Right atrium auricular region (tissue), 2 donors: ENCODE measurements at regions not wholly inside any gene's neighbourhood (a gene's known extent, or its start where the extent isn't known, plus 50 kb on each side); places are given as distances from the start of the nearest gene placed in this dataset.

Source experiments
- DNase-seq: peaks from one replicate; pipeline ENCODE4 v3.0.0-alpha.2; 2019; ENCODE audit warnings: low spot score
- H3K27ac ChIP-seq, 2 donors: fragments of 200-600 bp; sonication (generic); 1 replicate in 1 of 2; 2 replicates in 1 of 2; pipeline ENCODE4 v1.5.1; 2016 to 2019
- H3K27me3 ChIP-seq, 2 donors: fragments of 200-600 bp; sonication (generic); one replicate each; pipeline versions ENCODE4 v1.5.1 to v1.6.0; 2017 to 2019
- H3K36me3 ChIP-seq: fragments of 200-600 bp; sonication (generic); one replicate; pipeline ENCODE4 v1.5.1; 2016
- H3K4me1 ChIP-seq, 2 donors: fragments of 200-600 bp; sonication (generic); one replicate each; pipeline versions ENCODE4 v1.5.1 to v1.6.0; 2017 to 2019
- H3K4me3 ChIP-seq, 2 donors: fragments of 200-600 bp; sonication (generic); 1 replicate in 1 of 2; 2 replicates in 1 of 2; pipeline ENCODE4 v1.5.1; 2017 to 2019; ENCODE audit warnings: mild to moderate bottlenecking in 1 of 2, moderate library complexity in 1 of 2
- H3K9me3 ChIP-seq, 2 donors: fragments of 200-600 bp; sonication (generic); one replicate each; pipeline ENCODE4 v1.5.1; 2019
- TF ChIP-seq, protein P1 (sequence below), 2 donors: fragments of 200-600 bp; sonication (generic); IDR thresholded peaks; one replicate each; pipeline ENCODE4 v1.5.1; 2019; ENCODE audit warnings: antibody characterized with exemption in 2 of 2

DNA sequence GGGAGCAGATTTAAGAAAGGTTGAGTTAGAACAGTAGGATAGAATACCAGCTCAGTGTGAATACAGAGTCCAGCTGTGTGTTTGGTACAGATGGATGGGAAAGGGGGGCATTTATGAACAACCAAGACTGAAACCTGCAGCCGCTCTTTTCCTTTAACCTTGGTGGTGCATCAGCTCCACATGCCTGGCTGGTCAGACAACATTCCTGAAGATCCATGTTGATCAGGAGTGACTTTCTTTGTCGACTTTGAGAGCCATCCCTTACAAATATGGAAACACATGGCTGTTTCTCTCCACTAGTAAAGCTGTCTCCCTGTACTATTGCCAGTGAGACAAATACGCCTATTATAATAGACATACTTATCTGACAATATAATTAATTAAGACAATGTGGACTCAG, 476.5 kb upstream of the IGFBP3 start:
- DNase-seq: no peak
- Histone ChIP-seq H3K36me3 (no peaks in the 10 kb centered on the region), H3K4me1 (no peaks in the 10 kb centered on the region), H3K27me3 (no peaks in the 10 kb centered on the region), H3K9me3 (peaks cover 0 to 9% of the 10 kb centered on the region in 2 donors), H3K4me3 (no peak overlapping the region), H3K27ac (no peak overlapping the region)
- TF ChIP-seq, protein P1, sequence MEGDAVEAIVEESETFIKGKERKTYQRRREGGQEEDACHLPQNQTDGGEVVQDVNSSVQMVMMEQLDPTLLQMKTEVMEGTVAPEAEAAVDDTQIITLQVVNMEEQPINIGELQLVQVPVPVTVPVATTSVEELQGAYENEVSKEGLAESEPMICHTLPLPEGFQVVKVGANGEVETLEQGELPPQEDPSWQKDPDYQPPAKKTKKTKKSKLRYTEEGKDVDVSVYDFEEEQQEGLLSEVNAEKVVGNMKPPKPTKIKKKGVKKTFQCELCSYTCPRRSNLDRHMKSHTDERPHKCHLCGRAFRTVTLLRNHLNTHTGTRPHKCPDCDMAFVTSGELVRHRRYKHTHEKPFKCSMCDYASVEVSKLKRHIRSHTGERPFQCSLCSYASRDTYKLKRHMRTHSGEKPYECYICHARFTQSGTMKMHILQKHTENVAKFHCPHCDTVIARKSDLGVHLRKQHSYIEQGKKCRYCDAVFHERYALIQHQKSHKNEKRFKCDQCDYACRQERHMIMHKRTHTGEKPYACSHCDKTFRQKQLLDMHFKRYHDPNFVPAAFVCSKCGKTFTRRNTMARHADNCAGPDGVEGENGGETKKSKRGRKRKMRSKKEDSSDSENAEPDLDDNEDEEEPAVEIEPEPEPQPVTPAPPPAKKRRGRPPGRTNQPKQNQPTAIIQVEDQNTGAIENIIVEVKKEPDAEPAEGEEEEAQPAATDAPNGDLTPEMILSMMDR (IDR thresholded peaks at IDR 0.05): no peak

DNA sequence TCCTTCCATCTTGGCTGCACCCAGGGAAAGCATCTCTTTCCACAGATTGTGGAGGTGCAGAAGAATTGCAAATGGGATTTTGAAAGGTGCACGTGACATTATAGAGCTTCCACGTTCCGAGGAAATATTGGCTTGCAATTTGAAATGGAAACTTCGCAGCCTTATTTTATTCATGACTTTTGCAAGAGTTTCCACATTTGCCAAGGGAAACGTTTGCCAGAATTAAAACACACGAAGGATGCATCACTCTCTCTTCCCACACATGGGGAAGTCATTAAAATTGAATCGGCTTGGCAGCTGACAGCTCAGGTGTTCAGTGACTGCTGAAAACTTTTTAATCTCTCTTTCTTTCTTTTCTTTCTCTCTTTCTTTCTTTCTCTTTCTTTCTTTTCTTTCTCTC, 475.4 kb upstream of the IGFBP3 start:
- Histone ChIP-seq H3K27ac (no peak overlapping the region), H3K4me1 (no peaks in the 10 kb centered on the region), H3K9me3 (peaks cover 0 to 8% of the 10 kb centered on the region in 2 donors), H3K27me3 (no peaks in the 10 kb centered on the region), H3K36me3 (no peaks in the 10 kb centered on the region), H3K4me3 (no peak overlapping the region)
- no peak for DNase-seq
- TF ChIP-seq, protein P1 (IDR thresholded peaks at IDR 0.05): no peak

DNA sequence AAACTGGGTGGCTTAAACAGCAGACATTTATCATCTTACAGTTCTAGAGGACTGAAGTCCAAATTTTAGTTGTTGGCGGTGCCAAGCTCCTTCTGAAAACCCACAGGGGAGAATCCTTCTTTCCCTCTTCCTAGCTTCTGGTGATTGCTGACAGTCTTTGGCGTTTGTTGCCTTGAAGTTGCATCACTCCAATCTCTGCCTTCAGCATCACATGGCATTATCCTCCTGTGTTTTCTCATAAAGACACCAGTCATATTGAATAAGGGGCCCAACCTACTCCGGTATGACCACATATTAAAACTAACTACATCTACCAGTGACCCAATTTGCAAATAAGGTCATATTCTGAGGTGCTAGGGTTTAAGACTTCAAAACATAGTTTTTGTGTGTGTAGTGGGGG, 472.1 kb upstream of the IGFBP3 start:
- H3K27me3 ChIP-seq: no peaks in the 10 kb centered on the region
- H3K9me3 ChIP-seq: no peaks in the 10 kb centered on the region
- H3K36me3 ChIP-seq: no peaks in the 10 kb centered on the region
- H3K4me3 ChIP-seq: no peak overlapping the region
- TF ChIP-seq, protein P1 (IDR thresholded peaks at IDR 0.05): no peak
- DNase-seq: no peak
- no peak overlapping the region for H3K27ac ChIP-seq
- no peaks in the 10 kb centered on the region for H3K4me1 ChIP-seq

DNA sequence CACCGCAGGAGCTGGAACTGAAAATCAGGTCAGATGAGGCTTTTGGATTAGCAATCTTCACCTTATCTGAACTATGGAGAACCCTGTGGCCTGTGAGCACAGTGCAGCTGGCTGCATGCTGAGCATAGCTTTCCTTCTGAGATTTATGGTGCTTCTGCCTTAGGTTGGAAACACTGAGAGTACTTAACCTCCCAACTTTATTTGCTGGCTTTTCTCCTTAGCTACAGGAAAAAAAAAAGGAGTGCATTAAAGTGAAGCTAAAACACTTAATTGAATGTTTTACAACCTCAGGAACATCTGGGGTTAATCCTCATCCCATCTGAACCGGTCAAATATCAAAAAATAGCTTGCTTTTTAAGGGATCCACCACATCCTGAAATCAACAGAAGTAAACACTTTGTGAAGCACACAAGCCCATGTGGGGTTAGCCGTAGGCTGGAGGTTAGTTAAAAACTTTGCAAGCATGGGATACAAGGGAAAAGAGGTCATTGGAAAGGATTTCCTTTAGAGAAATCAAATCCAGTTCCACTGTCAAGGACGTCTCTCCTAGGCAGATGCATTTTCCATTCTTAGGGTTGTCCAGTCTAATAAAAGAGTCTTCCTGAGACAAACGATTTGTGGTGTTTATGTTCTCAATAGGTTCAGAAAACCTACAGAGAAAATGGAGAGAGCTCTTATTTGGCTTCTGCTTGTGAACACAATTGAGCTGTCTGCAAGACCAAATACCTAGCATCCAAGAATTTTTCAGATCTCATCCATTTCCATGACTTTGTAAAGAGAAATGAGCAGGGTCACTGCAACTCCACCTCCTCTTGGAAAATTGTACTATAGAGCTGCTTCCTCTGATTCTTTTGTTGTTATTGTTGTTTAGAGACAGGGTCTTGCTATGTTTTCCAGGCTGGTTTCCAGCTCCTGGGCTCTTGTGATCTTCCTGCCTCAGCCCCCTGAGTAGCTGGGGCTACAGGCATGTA, 470.4 kb upstream of the IGFBP3 start:
- Histone ChIP-seq H3K27ac (no peak overlapping the region), H3K4me3 (no peak overlapping the region), H3K36me3 (no peaks in the 10 kb centered on the region), H3K9me3 (no peaks in the 10 kb centered on the region), H3K4me1 (no peaks in the 10 kb centered on the region), H3K27me3 (no peaks in the 10 kb centered on the region)
- TF ChIP-seq, protein P1 (IDR thresholded peaks at IDR 0.05): no peak
- no peak for DNase-seq

DNA sequence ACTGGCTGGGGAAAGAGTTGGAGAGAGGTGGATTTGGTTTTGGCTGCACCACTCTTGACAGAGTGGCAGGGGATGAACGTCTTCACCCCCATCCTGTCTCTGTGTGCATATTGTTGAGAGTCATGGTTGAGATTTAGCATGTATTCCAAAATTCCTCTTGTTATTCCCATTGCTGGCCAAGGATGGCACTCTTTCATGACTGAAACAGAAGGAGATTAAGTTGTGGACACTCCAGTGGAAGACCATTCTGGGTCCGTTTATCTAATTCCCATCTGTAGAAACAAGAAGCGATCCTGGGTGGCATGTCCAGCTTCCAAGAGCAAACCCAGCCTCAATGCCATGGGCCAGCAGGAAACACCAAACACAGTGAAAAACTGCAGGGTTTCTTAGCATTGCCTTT, 469.0 kb upstream of the IGFBP3 start:
- no peaks in the 10 kb centered on the region for H3K36me3 ChIP-seq
- TF ChIP-seq, protein P1 (IDR thresholded peaks at IDR 0.05): no peak
- DNase-seq: no peak

More for the DNA sequence above, 469.0 kb upstream of the IGFBP3 start:
- Histone ChIP-seq H3K4me1 (no peaks in the 10 kb centered on the region), H3K27ac (no peak overlapping the region), H3K9me3 (no peaks in the 10 kb centered on the region), H3K27me3 (no peaks in the 10 kb centered on the region), H3K4me3 (no peak overlapping the region)
